ENCODE measurements at regions not wholly inside any gene's neighbourhood (a gene's known extent, or its start where the extent isn't known, plus 50 kb on each side); places are given as distances from the start of the nearest gene placed in this dataset.

DNA sequence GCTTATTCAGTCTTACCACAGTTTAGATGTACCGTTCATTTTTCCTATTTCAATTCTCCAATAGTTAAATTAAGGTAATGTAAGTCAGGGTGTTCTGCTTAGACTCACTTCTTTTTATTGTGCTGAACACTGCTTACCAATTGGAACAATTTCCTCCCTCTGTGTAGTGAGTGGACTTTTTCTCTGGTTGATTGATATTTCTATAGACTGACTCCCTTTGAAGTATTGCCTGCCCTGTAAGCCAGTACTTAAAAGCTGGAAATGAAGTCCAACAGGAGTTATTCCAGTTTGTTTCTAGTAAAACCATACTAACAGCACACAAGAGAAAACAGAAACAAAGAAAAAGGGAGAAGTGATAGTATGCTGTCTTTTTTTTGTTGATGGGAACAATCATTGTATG lies 1674.9 kb downstream of the REEP3 start:
- TF ChIP-seq, protein P1, sequence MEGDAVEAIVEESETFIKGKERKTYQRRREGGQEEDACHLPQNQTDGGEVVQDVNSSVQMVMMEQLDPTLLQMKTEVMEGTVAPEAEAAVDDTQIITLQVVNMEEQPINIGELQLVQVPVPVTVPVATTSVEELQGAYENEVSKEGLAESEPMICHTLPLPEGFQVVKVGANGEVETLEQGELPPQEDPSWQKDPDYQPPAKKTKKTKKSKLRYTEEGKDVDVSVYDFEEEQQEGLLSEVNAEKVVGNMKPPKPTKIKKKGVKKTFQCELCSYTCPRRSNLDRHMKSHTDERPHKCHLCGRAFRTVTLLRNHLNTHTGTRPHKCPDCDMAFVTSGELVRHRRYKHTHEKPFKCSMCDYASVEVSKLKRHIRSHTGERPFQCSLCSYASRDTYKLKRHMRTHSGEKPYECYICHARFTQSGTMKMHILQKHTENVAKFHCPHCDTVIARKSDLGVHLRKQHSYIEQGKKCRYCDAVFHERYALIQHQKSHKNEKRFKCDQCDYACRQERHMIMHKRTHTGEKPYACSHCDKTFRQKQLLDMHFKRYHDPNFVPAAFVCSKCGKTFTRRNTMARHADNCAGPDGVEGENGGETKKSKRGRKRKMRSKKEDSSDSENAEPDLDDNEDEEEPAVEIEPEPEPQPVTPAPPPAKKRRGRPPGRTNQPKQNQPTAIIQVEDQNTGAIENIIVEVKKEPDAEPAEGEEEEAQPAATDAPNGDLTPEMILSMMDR (IDR thresholded peaks at IDR 0.05; ENCODE audit: low read depth, low read length, missing control alignments) = no peak
- no peaks in the 10 kb centered on the region for H3K27me3 ChIP-seq (replicated peaks)
- H3K36me3 ChIP-seq (replicated peaks) = no peaks in the 10 kb centered on the region
- no peak for DNase-seq
- H3K27ac ChIP-seq = no peak overlapping the region
- in situ Hi-C loops (cut with HindIII; ENCODE audit: low pct_ligation_motif_present, low sequenced_read_pairs) = no loop called here
- no peak overlapping the region for H3K4me3 ChIP-seq (ENCODE audit: low read depth, low read length)

DNA sequence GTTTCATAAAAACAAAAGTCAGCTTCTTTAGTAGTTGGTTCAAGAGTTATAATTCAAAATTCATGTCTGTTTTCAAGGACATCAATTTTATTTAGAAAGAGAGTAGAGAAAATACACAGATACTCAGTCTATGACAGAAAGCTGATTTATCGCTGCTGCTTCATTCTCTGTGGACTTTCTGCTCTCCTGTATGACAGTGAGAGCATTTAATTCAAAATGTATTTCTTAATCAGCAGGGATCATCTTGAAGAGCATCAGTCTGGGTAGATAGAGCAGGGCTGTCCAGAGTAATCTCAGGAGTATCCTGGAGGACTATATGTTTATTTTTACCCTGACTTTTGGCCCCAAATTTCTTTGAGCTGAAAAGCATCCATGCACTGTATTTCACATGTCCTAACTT lies 1676.7 kb downstream of the REEP3 start:
- in situ Hi-C loops (cut with HindIII; ENCODE audit: low pct_ligation_motif_present, low sequenced_read_pairs) = no loop called here
- no peak overlapping the region for H3K27ac ChIP-seq
- no peak for DNase-seq
- no peak overlapping the region for H3K4me3 ChIP-seq (ENCODE audit: low read depth, low read length)
- TF ChIP-seq, protein P1 (IDR thresholded peaks at IDR 0.05; ENCODE audit: low read depth, low read length, missing control alignments) = no peak
- H3K36me3 ChIP-seq (replicated peaks) = no peaks in the 10 kb centered on the region
- no peaks in the 10 kb centered on the region for H3K27me3 ChIP-seq (replicated peaks)

DNA sequence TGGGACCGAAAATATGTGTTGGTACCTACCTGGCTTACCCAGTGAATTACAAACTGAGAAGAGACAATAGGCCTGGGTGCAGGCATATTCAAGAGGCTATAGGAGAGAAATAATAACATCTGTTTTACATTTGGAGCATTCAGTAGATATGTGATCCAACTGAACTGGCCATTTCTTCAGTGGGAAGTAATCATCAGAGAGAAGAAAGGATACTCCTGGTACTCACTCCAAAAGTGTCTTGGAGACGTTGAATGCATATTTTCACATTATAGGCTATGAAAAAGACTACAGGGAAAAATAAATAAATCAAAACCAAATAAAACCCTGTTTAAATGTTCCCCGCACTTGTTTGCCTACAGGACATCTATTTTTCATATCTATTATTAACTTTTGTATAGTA lies 1680.3 kb downstream of the REEP3 start:
- Histone ChIP-seq H3K27ac (no peak overlapping the region), H3K36me3 (replicated peaks) (no peaks in the 10 kb centered on the region), H3K4me3 (ENCODE audit: low read depth, low read length) (no peak overlapping the region), H3K27me3 (replicated peaks) (no peaks in the 10 kb centered on the region)
- no peak for DNase-seq
- TF ChIP-seq, protein P1 (IDR thresholded peaks at IDR 0.05; ENCODE audit: low read depth, low read length, missing control alignments) = no peak
- in situ Hi-C loops (cut with HindIII; ENCODE audit: low pct_ligation_motif_present, low sequenced_read_pairs) = no loop called here

DNA sequence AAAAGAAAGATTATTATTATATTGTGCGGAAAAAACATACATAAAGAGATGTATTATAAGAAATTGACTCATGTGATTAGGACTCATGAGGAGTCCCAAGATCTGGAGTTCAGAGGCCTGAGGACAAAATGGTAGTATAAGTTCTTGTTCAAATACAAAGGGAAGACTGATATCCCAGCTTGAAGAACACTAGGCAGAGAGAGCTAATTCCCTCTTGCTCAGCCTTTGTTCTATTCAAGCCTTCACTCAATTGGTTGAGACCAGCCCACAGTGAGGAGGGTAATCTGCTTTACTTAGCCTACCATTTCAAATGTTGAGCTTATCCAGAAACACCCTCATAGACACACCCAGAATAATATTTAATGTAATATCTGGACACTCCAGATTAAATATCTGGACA lies 1683.8 kb downstream of the REEP3 start:
- Histone ChIP-seq H3K4me3 (ENCODE audit: low read depth, low read length) (no peak overlapping the region), H3K27ac (no peak overlapping the region), H3K36me3 (replicated peaks) (no peaks in the 10 kb centered on the region), H3K27me3 (replicated peaks) (no peaks in the 10 kb centered on the region)
- TF ChIP-seq, protein P1 (IDR thresholded peaks at IDR 0.05; ENCODE audit: low read depth, low read length, missing control alignments) = no peak
- no peak for DNase-seq
- in situ Hi-C loops (cut with HindIII; ENCODE audit: low pct_ligation_motif_present, low sequenced_read_pairs) = no loop called here

DNA sequence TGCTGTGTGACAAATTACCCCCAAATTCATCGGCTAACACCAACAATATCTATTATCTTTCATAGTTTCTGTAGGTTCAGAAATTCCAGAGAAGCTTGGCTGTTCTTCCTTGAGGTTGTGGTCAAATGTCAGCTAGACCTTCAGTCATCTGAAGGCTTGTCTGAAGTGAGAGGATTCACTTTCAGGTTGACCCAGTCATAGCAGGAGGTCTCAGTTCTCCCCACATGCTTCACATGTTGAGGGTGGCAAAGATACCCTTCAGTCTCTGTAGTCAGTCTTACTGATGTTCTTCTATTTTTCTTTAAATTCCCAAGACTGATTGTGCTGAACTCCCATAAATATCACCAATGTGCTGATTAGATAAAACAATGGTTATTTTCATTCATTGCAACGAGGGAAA lies 1692.0 kb downstream of the REEP3 start:
- TF ChIP-seq, protein P1 (IDR thresholded peaks at IDR 0.05; ENCODE audit: low read depth, low read length, missing control alignments) = no peak
- no peak overlapping the region for H3K4me3 ChIP-seq (ENCODE audit: low read depth, low read length)
- H3K36me3 ChIP-seq (replicated peaks) = no peaks in the 10 kb centered on the region
- H3K27me3 ChIP-seq (replicated peaks) = no peaks in the 10 kb centered on the region
- H3K27ac ChIP-seq = no peak overlapping the region
- in situ Hi-C loops (cut with HindIII; ENCODE audit: low pct_ligation_motif_present, low sequenced_read_pairs) = no loop called here
- DNase-seq = no peak

DNA sequence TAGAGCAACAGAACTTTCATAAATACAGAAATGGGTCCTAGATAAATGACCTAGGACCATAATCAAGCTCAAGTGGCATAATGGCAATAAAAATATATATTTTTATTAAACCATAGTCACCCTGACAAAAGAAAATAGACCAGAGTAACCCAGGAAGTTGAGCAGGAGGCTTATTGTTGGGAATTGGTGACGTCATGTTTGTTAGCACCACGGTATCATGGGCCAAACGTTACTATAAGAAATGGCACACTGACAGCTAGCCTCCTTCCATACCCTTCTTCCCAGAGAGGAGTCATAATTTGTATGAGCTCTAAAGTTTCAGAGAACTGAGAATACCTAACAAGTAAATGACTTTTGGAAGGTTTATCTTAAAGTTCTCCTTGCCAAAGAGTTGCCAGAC lies 1698.2 kb downstream of the REEP3 start:
- in situ Hi-C loops (cut with HindIII; ENCODE audit: low pct_ligation_motif_present, low sequenced_read_pairs) = no loop called here
- TF ChIP-seq, protein P1 (IDR thresholded peaks at IDR 0.05; ENCODE audit: low read depth, low read length, missing control alignments) = no peak
- Histone ChIP-seq H3K36me3 (replicated peaks) (no peaks in the 10 kb centered on the region), H3K27ac (no peak overlapping the region), H3K27me3 (replicated peaks) (no peaks in the 10 kb centered on the region), H3K4me3 (ENCODE audit: low read depth, low read length) (no peak overlapping the region)
- DNase-seq = no peak
